ENCODE measurements at regions not wholly inside any gene's neighbourhood (a gene's known extent, or its start where the extent isn't known, plus 50 kb on each side); places are given as distances from the start of the nearest gene placed in this dataset.

GRCh38 chr4:62301500-62301899 lies 1101.4 kb downstream of the ADGRL3 start:
- TF ChIP-seq, protein P1, sequence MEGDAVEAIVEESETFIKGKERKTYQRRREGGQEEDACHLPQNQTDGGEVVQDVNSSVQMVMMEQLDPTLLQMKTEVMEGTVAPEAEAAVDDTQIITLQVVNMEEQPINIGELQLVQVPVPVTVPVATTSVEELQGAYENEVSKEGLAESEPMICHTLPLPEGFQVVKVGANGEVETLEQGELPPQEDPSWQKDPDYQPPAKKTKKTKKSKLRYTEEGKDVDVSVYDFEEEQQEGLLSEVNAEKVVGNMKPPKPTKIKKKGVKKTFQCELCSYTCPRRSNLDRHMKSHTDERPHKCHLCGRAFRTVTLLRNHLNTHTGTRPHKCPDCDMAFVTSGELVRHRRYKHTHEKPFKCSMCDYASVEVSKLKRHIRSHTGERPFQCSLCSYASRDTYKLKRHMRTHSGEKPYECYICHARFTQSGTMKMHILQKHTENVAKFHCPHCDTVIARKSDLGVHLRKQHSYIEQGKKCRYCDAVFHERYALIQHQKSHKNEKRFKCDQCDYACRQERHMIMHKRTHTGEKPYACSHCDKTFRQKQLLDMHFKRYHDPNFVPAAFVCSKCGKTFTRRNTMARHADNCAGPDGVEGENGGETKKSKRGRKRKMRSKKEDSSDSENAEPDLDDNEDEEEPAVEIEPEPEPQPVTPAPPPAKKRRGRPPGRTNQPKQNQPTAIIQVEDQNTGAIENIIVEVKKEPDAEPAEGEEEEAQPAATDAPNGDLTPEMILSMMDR (IDR thresholded peaks at IDR 0.05), result no peak
- intact Hi-C loops (cut with DNase I; ENCODE audit: low total_unique reads), result no loop called here
- Histone ChIP-seq H3K4me3 (no peak overlapping the region), H3K36me3 (no peaks in the 10 kb centered on the region), H3K27me3 (no peaks in the 10 kb centered on the region), H3K27ac (no peak overlapping the region), H3K4me1 (no peaks in the 10 kb centered on the region), H3K9me3 (no peaks in the 10 kb centered on the region)
- no peak for DNase-seq

DNA sequence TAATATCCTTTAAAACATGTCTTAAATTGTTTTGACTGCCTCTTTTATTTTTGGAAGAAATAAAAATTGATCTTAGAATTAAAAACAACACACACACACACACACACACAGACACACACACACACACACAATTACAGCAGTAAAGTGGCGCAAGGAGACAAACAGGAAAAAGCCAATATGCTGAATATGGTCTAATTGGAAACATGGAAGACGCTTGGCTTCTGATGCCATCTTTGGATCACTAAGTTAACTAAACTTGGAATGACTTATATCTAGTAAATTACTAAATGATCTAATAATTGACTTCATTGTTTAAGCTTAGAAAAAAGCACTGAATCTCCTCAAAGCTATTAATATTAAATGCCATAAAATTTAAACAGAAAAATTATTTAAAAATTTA lies 1093.4 kb downstream of the ADGRL3 start:
- intact Hi-C loops (cut with DNase I; ENCODE audit: low total_unique reads), result no loop called here
- no peak overlapping the region for H3K4me3 ChIP-seq
- H3K4me1 ChIP-seq, result no peaks in the 10 kb centered on the region
- H3K27me3 ChIP-seq, result no peaks in the 10 kb centered on the region
- no peaks in the 10 kb centered on the region for H3K36me3 ChIP-seq
- no peaks in the 10 kb centered on the region for H3K9me3 ChIP-seq
- TF ChIP-seq, protein P1 (IDR thresholded peaks at IDR 0.05), result no peak
- DNase-seq, result no peak
- H3K27ac ChIP-seq, result no peak overlapping the region

DNA sequence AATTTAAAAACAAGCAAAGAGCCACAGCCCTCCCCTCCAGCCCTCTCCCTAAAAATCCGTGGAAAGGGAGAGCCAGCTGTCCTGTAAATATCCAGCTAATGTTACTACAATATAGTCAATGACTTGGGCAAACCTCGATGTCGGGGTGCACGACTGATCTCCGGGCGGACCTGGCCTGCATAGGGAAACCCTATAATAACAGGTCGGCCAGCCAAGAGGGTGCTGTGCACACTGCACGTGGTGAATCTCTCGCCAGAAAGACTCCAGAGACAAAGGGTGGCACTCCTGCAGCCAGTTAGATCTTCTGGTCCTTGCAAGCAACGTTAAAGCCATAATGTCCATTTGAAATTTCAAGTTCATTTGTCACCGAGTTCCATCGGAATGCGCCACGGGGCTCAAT lies 1092.8 kb downstream of the ADGRL3 start:
- intact Hi-C loops (cut with DNase I; ENCODE audit: low total_unique reads), result no loop called here
- no peak overlapping the region for H3K4me3 ChIP-seq
- H3K27ac ChIP-seq, result no peak overlapping the region
- DNase-seq, result no peak
- no peaks in the 10 kb centered on the region for H3K4me1 ChIP-seq
- no peaks in the 10 kb centered on the region for H3K36me3 ChIP-seq
- H3K27me3 ChIP-seq, result no peaks in the 10 kb centered on the region
- TF ChIP-seq, protein P1 (IDR thresholded peaks at IDR 0.05), result no peak
- no peaks in the 10 kb centered on the region for H3K9me3 ChIP-seq

DNA sequence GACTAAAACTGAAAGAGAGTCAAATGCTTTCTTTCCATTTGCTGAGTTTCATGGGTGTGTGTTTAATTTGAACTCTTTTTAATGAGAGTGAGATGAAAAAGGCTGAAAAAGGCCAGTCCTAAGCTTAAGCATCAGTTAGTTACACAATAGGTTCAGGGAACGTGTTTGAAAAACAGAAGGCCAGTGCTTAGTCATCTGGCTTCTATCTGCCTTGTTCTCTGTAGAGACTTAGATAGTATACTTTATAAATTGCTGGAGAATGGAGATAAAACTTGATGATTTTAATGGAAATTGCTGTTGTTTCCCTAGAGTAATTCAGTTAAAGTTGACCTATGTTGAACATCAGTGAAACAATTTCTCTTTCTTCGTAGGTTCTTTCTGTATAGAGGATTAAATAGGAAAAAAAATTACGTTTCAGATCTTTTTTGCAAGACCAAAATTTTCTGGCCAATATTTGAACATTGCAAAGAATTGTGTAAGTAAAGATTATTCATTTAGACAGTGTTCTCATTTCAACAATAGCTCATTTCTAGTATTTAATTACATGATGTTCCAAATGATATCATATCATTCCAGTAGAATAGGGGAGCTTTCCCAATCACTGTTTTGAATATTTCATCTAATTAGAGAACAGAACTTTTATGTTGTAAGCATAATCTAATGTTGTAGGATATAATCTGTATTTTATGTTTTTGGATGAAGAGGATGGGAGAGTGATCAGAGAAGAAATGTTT lies 1088.8 kb downstream of the ADGRL3 start:
- Histone ChIP-seq H3K36me3 (no peaks in the 10 kb centered on the region), H3K9me3 (no peaks in the 10 kb centered on the region), H3K4me1 (no peaks in the 10 kb centered on the region), H3K27ac (no peak overlapping the region), H3K4me3 (no peak overlapping the region), H3K27me3 (no peaks in the 10 kb centered on the region)
- TF ChIP-seq, protein P1 (IDR thresholded peaks at IDR 0.05), result no peak
- intact Hi-C loops (cut with DNase I; ENCODE audit: low total_unique reads), result no loop called here
- DNase-seq, result no peak

DNA sequence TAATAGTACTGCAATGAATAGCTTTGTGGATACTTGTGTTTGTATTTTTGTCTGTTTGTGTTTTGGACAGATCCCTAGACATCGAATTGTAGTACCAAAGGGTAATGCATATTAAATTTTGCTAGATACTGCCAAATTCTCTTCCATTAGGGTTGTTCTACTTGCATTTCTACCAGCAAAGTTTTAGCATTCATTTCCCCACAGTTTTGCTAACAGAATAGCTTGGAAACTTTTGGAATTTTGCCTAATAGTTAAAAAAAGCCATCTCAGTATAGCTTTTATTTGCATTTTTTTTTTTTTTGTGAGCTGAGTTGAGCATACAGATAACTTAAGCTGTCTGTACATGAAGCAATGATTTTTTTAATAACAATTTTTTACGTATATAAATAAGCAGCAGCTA lies 1084.9 kb downstream of the ADGRL3 start:
- TF ChIP-seq, protein P1 (IDR thresholded peaks at IDR 0.05), result no peak
- intact Hi-C loops (cut with DNase I; ENCODE audit: low total_unique reads), result no loop called here
- Histone ChIP-seq H3K4me3 (no peak overlapping the region), H3K4me1 (no peaks in the 10 kb centered on the region), H3K36me3 (no peaks in the 10 kb centered on the region), H3K9me3 (no peaks in the 10 kb centered on the region), H3K27ac (no peak overlapping the region), H3K27me3 (no peaks in the 10 kb centered on the region)
- DNase-seq, result no peak

DNA sequence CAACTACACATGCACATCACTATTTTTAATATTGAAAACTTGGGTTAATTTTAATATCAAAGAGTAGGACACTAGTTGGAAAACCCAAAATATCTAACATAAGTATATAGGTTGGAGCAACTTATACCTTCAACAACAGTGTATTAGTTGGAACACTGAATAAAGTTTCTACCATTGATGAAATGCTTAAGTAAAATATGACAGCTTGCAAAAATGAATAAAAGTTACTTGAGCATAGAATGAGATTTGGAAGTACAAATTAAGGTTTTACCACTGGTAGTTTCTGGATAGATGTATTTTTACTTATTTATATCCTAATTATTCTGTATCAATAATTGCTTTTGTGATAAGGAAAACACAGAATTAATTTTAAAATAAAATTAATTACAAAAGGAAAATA lies 1079.6 kb downstream of the ADGRL3 start:
- TF ChIP-seq, protein P1 (IDR thresholded peaks at IDR 0.05), result no peak
- no peaks in the 10 kb centered on the region for H3K36me3 ChIP-seq
- intact Hi-C loops (cut with DNase I; ENCODE audit: low total_unique reads), result no loop called here
- no peak overlapping the region for H3K27ac ChIP-seq
- no peaks in the 10 kb centered on the region for H3K27me3 ChIP-seq
- no peaks in the 10 kb centered on the region for H3K4me1 ChIP-seq
- no peak for DNase-seq
- no peaks in the 10 kb centered on the region for H3K9me3 ChIP-seq
- no peak overlapping the region for H3K4me3 ChIP-seq

Measured in tibial artery (tissue), 4 donors.